GM10266 (cell line): ENCODE measurements at regions not wholly inside any gene's neighbourhood (a gene's known extent, or its start where the extent isn't known, plus 50 kb on each side); places are given as distances from the start of the nearest gene placed in this dataset.

ENCODE experiments used
- DNase-seq: peaks from one replicate; pipeline ENCODE4 v3.0.0; 2012; ENCODE audit errors: extremely low spot score
- TF ChIP-seq, protein P1 (sequence below): IDR thresholded peaks from 2 replicates; pipeline ENCODE4 v1.5.1; 2012; ENCODE audit warnings: mild to moderate bottlenecking, low read depth; ENCODE audit not compliant: control insufficient read depth, insufficient read depth; ENCODE audit errors: missing control alignments

DNA sequence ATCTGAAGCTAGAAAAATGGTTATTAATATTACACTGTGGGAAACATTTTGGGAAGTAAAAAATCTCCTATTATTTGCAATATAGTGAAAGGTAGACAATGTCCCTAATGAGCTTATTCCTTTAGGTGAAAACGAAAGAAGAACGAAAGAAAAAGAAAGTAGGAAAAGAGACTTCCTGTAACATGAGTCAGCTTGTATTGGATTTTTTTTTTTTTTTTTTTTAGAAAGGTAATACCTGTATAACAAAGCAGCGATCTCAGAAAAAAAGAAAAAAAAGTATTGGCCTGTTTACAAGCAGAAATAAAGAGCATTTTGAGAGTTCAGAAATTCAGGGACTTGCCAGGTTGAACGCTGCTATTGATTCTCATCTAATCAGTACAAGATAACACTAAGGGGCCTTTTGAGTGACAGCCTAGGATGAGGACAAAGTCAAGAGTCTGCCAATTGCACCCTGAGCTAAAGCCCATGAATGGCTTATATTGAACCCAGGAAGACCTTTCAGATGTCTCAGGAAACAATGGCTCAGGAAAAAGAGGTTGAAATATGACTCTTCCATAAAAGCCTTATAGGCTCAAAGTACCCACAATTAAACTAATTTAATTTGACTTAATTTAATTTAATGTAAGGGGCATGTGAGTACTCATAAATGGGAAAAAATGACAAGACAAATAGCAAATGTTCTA is 615.6 kb upstream of the CDH2 start:
- TF ChIP-seq, protein P1, sequence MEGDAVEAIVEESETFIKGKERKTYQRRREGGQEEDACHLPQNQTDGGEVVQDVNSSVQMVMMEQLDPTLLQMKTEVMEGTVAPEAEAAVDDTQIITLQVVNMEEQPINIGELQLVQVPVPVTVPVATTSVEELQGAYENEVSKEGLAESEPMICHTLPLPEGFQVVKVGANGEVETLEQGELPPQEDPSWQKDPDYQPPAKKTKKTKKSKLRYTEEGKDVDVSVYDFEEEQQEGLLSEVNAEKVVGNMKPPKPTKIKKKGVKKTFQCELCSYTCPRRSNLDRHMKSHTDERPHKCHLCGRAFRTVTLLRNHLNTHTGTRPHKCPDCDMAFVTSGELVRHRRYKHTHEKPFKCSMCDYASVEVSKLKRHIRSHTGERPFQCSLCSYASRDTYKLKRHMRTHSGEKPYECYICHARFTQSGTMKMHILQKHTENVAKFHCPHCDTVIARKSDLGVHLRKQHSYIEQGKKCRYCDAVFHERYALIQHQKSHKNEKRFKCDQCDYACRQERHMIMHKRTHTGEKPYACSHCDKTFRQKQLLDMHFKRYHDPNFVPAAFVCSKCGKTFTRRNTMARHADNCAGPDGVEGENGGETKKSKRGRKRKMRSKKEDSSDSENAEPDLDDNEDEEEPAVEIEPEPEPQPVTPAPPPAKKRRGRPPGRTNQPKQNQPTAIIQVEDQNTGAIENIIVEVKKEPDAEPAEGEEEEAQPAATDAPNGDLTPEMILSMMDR: no peak
- DNase-seq: no peak

DNA sequence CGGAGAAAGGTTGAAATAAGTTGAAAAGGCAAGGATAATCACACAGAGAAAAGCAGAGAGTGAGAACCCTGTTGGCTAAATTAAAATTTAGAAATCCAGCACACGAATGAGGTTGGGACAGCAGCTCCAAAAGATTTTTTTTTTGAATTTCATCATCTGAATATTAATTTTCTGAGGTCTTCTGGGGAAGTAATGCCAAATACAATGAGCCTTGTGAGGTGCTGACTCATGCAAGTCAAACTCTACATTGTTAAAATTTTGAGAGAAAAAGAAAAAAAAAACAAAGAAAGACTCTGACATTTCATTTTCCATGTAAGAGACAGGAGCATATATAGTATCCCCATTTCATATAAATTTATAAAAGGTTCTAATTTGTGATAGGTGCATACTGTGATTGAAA is 614.2 kb upstream of the CDH2 start:
- TF ChIP-seq, protein P1: no peak

GRCh38 chr18:28789502-28789901 is 612.6 kb upstream of the CDH2 start:
- DNase-seq: no peak

More for the DNA sequence above, 614.2 kb upstream of the CDH2 start:
- DNase-seq: no peak

GRCh38 chr18:28786926-28787325 is 610.0 kb upstream of the CDH2 start:
- TF ChIP-seq, protein P1: no peak
- DNase-seq: no peak

More at GRCh38 chr18:28789502-28789901, 612.6 kb upstream of the CDH2 start:
- TF ChIP-seq, protein P1: no peak

GRCh38 chr18:28781616-28782362 is 604.9 kb upstream of the CDH2 start:
- TF ChIP-seq, protein P1: no peak
- no peak for DNase-seq

GRCh38 chr18:28778706-28779105 is 601.8 kb upstream of the CDH2 start:
- TF ChIP-seq, protein P1: no peak
- DNase-seq: no peak

DNA sequence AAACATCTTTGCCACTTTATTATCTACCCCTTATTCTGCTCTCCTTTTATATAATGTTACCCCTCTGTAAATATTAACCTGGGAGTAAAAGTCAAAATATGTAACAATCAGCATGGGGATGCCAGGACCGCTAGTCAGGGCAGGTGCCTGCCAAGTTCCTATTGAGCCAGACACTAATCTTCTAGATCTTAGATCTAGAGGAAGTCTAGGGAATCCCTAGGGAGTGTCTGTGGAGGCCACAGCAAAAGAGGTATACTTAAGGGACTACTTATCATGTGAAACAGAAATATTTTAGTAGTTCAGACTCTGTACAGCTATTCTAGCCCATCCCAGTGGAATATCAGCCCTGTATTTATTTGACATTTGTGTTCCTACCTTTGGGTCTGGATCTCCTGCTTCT is 600.8 kb upstream of the CDH2 start:
- DNase-seq: no peak
- TF ChIP-seq, protein P1: no peak
